ENCODE measurements at regions not wholly inside any gene's neighbourhood (a gene's known extent, or its start where the extent isn't known, plus 50 kb on each side); places are given as distances from the start of the nearest gene placed in this dataset.
"Not testable (repeated sequence)": the region's sequence is repeated elsewhere in the genome, so short reads cannot be mapped to it uniquely, and the experiment has no call there.

- no peak for DNase-seq
Measured at GRCh38 chr1:198408716-198409115, 131.8 kb downstream of the ATP6V1G3 start.

- not testable (repeated sequence) for DNase-seq
Measured at GRCh38 chr1:198404632-198405031, 135.8 kb downstream of the ATP6V1G3 start.

GRCh38 chr1:198400063-198400462 is 140.4 kb downstream of the ATP6V1G3 start:
- DNase-seq, result no peak

GRCh38 chr1:198399452-198399851 is 141.0 kb downstream of the ATP6V1G3 start:
- no peak for DNase-seq

GRCh38 chr1:198397208-198397808 is 143.2 kb downstream of the ATP6V1G3 start:
- no peak for DNase-seq

- no peak for DNase-seq
Measured at GRCh38 chr1:198391393-198392020, 149.0 kb downstream of the ATP6V1G3 start.

GRCh38 chr1:198387587-198387986 is 152.9 kb downstream of the ATP6V1G3 start:
- no peak for DNase-seq

GRCh38 chr1:198380275-198380674 is 160.2 kb downstream of the ATP6V1G3 start:
- no peak for DNase-seq

GRCh38 chr1:198377702-198378101 is 162.8 kb downstream of the ATP6V1G3 start:
- no peak for DNase-seq

GRCh38 chr1:198374288-198374687 is 166.2 kb downstream of the ATP6V1G3 start:
- no peak for DNase-seq

GRCh38 chr1:198373376-198373775 is 167.1 kb downstream of the ATP6V1G3 start:
- no peak for DNase-seq

All from NCI-H510A treated with DMSO at 0.1 percent for 48 hours (cell line).